C4-2B (cell line): ENCODE measurements at regions not wholly inside any gene's neighbourhood (a gene's known extent, or its start where the extent isn't known, plus 50 kb on each side); places are given as distances from the start of the nearest gene placed in this dataset.

Source experiments
- H3K27ac ChIP-seq: fragments of 450-650 bp; 2 replicates; pipeline ENCODE4 v1.5.1; 2017
- CTCF ChIP-seq: fragments of 450-650 bp; conservative IDR thresholded peaks from 2 replicates; pipeline ENCODE4 v1.5.1; 2017; ENCODE audit warnings: mild to moderate bottlenecking
- ZFX ChIP-seq: fragments of 450-650 bp; IDR thresholded peaks from 2 replicates; pipeline ENCODE4 v1.6.1; 2017

DNA sequence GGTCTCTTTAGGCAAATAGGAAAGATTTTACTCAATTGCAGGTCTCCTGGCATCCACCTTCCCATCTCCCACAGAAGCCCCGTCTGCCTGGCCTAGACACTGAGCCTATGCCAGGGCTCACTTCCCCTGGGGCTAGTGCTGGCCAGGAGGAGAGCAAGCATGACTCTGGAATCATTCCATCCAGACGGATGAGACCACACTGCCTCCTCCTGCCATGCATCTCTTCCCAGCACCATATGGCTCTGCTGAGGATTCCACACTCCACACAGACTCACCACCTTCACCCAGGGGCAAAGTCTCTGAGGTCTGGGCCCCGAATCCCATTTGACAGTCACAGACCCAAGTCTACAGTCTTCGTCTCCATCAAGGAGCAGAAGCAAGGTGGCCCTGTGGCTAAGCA, 346.5 kb downstream of the C16orf95 start:
- TF ChIP-seq CTCF (no peak), ZFX (no peak)
- no peak overlapping the region for H3K27ac ChIP-seq

GRCh38 chr16:86971251-86971650, 345.9 kb downstream of the C16orf95 start:
- TF ChIP-seq CTCF (no peak), ZFX (no peak)
- H3K27ac ChIP-seq, result no peak overlapping the region

DNA sequence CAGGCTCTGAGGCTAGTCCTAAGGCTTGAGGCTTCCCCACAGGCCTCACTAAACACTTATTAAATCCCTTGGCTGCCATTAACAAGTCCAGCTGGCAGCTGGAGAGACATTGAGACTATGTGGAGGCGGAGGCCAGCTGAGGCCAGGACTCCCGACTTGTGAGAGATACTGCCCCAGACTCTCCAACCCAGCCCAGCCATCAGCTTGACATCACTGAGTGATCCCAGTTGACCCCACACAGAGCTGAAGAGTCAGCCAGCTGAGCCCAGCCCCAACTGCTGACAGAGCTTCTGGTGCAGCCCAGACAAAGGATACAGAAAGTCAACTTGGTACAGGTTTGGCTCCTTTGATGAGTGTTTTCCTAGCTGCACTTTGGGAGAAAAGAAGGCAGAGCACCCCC, 343.1 kb downstream of the C16orf95 start:
- no peak overlapping the region for H3K27ac ChIP-seq
- TF ChIP-seq CTCF (no peak), ZFX (no peak)

DNA sequence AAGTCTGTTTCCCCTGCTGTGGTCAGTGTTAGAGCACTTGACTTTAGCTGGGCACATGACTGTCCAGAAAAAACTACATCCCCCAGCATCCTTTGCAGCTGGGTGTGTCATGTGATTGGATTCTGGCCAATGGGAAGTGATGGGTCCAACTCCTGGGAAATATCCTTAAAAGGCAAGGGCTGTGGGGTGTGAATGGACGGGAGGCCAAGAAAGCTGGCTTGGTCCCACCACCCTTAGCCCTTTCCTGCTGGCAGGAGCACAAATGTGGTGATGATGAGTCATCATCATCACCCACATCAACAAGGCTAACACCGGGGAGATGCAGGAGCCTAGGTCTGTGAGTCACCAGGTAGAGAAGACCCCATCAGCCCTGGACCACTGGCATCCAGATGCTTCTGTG, 341.7 kb downstream of the C16orf95 start:
- H3K27ac ChIP-seq, result no peak overlapping the region

DNA sequence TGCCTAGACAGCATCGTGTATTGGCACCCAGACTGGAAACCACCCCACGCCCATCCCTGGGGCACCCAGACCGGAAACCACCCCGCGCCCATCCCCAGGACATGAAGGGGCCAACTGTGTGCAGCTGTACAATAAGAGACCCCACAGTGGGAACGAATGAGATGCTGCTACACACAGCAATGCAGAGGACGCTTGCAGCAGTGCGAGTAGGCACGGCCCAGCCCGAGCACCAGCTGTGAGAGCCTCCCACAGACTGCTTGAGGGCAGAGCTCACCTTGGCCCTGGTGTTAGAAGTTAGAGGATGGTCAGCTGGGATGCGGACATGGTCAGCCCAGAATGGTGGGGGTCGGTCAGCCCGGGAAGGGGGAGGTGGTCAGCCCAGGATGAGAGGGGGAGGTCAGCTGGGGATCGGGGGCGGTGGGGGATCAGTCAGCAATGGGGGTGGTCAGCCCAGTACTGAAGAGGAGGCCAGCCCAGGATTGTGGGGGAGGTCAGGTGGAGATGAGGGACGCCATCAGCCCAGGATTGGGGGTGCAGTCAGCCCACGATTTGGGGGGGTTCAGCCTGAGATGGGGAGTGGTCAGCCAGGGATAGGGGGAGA, 340.0 kb downstream of the C16orf95 start:
- TF ChIP-seq CTCF, result no peak
- TF ChIP-seq ZFX, result no peak
- no peak overlapping the region for H3K27ac ChIP-seq

More for the DNA sequence above, 341.7 kb downstream of the C16orf95 start:
- TF ChIP-seq CTCF (no peak), ZFX (no peak)

DNA sequence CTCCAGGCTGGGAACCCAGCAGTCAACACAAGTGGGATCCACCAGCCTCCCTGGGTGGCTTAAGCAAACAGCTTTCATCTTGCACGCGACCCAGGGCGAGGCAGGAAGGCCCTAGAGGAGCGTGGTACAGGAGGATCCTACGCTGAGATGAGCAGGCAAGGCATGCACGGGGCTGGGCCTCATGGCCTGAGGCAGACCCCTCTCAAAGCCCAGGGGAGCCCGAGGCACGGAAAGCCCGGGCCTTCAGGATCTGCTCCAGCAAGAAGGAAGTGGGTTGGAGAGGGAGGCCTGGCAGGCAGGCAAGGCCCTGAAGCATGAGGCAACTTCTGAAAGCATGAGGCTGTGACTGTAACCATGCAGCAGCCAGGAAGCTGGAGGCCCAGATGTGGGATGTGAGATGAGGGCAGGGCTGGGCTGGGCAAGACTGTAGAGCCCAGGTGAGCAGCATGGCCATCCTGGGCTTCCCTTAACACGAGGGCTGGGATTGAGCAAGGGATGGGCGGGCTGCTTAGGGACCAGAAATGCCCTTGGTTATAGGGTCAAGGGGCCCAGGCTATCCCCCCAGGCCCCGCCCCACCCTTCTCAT, 338.7 kb downstream of the C16orf95 start:
- no peak overlapping the region for H3K27ac ChIP-seq
- no peak for TF ChIP-seq CTCF
- no peak for TF ChIP-seq ZFX

DNA sequence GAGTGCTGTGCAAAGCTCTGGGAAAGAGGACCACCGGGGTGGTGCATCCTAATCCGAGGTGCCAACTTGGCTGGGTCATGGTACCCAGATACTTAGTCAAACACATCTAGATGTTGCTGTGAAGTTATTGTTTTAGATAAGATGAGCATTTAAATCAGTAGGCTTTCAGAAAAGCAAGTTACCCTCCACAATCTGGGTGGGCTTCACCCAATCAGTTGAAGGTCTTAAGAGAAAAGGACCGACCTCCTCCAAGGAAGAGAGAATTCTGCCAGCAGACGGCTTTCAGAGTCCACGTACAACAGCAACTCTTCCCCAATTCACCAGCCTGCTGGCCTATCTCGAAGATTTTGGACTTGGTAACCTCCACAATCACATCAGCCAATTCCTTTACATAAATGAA, 338.1 kb downstream of the C16orf95 start:
- TF ChIP-seq ZFX (no peak), CTCF (no peak)
- no peak overlapping the region for H3K27ac ChIP-seq
